Endothelial cell (in vitro differentiated cells): ENCODE measurements at regions not wholly inside any gene's neighbourhood (a gene's known extent, or its start where the extent isn't known, plus 50 kb on each side); places are given as distances from the start of the nearest gene placed in this dataset.
"Not testable (repeated sequence)": the region's sequence is repeated elsewhere in the genome, so short reads cannot be mapped to it uniquely, and the experiment has no call there.

Experiments
- DNase-seq: peaks from one replicate; pipeline ENCODE4 v3.0.0; 2021; ENCODE audit warnings: low spot score
- H3K27ac Mint-ChIP-seq: one replicate; pipeline ENCODE4 v1.8.0; 2021; ENCODE audit warnings: mixed read lengths, inconsistent platforms; ENCODE audit not compliant: unreplicated experiment
- H3K27me3 Mint-ChIP-seq: one replicate; pipeline ENCODE4 v1.8.0; 2021; ENCODE audit warnings: mild to moderate bottlenecking, moderate library complexity, mixed read lengths, inconsistent platforms; ENCODE audit not compliant: unreplicated experiment
- H3K36me3 Mint-ChIP-seq: one replicate; pipeline ENCODE4 v1.8.0; 2021; ENCODE audit warnings: mild to moderate bottlenecking, low read depth, mixed read lengths, inconsistent platforms; ENCODE audit not compliant: unreplicated experiment
- H3K4me1 Mint-ChIP-seq: one replicate; pipeline ENCODE4 v1.8.0; 2021; ENCODE audit warnings: mild to moderate bottlenecking, mixed read lengths, inconsistent platforms; ENCODE audit not compliant: unreplicated experiment
- H3K4me3 Mint-ChIP-seq: one replicate; pipeline ENCODE4 v1.8.0; 2021; ENCODE audit warnings: mild to moderate bottlenecking, mixed read lengths, inconsistent platforms; ENCODE audit not compliant: unreplicated experiment
- H3K9me3 Mint-ChIP-seq: one replicate; pipeline ENCODE4 v1.8.0; 2021; ENCODE audit warnings: mixed read lengths, inconsistent platforms; ENCODE audit not compliant: unreplicated experiment
- CTCF ChIP-seq: fragments of 200-600 bp; sonication (generic); IDR thresholded peaks from one replicate; pipeline ENCODE4 v1.5.0; 2021; ENCODE audit warnings: antibody characterized with exemption; ENCODE audit not compliant: unreplicated experiment

DNA sequence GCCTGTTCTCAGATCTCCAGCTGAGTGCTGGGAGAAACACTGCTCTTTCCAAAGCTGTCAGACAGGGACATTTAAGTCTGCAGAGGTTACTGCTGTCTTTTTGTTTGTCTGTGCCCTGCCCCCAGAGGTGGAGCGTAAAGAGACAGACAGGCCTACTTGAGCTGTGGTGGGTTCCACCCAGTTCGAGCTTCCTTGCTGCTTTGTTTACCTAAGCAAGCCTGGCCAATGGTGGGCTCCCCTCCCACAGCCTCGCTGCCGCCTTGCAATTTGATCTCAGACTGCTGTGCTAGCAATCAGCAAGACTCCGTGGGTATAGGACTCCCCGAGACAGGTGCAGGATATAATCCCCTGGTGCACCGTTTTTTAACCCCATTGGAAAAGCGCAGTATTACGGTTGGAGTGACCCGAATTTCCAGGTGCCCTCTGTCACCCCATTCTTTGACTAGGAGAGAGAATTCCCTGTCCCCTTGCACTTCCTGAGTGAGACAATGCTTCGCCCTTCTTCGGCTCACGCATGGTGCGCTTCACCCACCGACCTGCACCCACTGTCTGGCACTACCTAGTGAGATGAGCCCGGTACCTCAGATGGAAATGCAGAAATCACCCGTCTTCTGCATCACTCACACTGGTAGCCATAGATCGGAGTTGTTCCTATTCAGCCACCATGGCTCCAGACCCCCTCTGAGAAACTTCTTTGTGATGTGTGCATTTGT is 650.3 kb upstream of the ALG10B start:
- Mint-ChIP-seq H3K27me3 (peaks cover 2% of the 10 kb centered on the region), H3K4me1 (no peaks in the 10 kb centered on the region), H3K9me3 (peaks cover 20% of the 10 kb centered on the region), H3K27ac (no peak overlapping the region), H3K4me3 (no peak overlapping the region), H3K36me3 (no peaks in the 10 kb centered on the region)
- no peak for DNase-seq
- TF ChIP-seq CTCF, result no peak

- H3K9me3 Mint-ChIP-seq, result peaks cover 17% of the 10 kb centered on the region
- H3K36me3 Mint-ChIP-seq, result not testable (repeated sequence)
These were observed 648.0 kb upstream of the ALG10B start for GRCh38 chr12:37668557-37668956.

DNA sequence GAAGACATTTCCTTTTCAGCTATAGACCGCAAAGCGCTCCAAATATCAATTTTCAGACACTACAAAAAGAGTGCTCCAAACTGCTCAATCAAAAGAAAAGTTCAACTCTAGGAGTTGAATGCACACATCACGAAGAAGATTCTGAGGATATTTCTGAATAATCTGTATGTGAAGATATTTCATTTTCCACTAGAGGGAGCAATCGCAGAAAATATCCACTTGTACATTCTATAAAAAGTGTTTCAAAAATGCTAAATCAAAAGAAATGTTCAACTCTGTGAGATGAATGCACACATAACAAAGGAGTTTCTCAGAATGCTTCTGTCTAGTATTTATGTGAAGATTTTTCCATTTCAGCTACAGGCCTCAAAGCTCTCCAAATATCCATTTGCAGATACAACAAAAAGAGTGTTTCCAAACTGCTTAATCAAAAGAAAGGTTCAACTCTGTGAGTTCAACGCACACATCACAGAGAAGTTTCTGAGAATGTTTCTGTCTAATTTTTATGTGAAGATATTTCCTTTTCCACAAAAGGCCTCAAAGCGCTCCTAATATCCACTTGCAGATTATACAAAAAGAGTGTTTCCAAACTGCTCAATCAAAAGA is 643.8 kb upstream of the ALG10B start:
- TF ChIP-seq CTCF, result peak; percentile 62
- Mint-ChIP-seq H3K36me3 (no peaks in the 10 kb centered on the region), H3K27me3 (no peaks in the 10 kb centered on the region), H3K4me3 (no peak overlapping the region), H3K27ac (no peak overlapping the region), H3K4me1 (no peaks in the 10 kb centered on the region), H3K9me3 (no peaks in the 10 kb centered on the region)
- DNase-seq, result no peak

More at GRCh38 chr12:37668557-37668956, 648.0 kb upstream of the ALG10B start:
- not testable (repeated sequence) for H3K4me1 Mint-ChIP-seq, H3K27ac Mint-ChIP-seq, DNase-seq, H3K4me3 Mint-ChIP-seq, H3K27me3 Mint-ChIP-seq

DNA sequence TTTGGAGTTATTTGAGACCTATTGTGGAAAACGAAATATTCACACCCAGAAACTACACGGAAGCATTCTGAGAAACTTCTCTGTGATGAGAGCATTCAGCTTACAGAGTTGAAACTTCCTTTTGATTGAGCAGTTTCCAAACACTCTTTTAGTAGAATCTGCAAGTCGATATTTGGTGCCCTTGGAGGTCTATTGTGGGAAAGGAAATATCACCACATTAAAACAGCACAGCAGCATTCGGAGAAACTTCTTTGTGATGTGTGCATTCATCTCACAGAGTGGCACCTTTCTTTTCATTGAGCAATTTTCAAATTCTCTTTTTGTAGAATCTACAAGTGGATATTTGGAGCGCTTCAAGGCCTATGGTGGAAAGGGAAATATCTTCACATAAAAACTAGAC is 595.7 kb upstream of the ALG10B start:
- DNase-seq, result no peak
- H3K4me3 Mint-ChIP-seq, result no peak overlapping the region
- peaks cover 5% of the 10 kb centered on the region for H3K36me3 Mint-ChIP-seq
- no peak for TF ChIP-seq CTCF
- peaks cover 3% of the 10 kb centered on the region for H3K9me3 Mint-ChIP-seq
- no peak overlapping the region for H3K27ac Mint-ChIP-seq
- no peaks in the 10 kb centered on the region for H3K4me1 Mint-ChIP-seq
- H3K27me3 Mint-ChIP-seq, result no peaks in the 10 kb centered on the region

DNA sequence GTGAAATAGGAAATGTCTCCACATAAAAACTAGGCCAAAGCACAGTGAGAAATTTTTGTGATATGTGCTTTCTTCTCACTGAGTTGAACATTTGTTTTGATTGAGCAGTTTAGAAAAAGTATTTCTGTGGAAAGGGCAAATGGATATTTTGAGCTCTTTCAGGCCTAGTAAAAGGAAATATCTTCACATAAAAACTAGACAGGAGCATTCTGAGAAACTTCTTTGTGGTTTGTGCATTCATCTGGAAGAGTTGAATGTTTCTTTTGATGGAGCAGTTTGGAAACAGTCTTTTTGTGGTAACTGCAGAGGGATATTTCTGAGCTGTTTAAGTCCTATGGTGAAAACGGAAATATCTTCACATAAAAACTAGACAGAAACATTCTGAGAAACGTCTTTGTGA is 582.7 kb upstream of the ALG10B start:
- no peak for DNase-seq
- Mint-ChIP-seq H3K36me3 (no peaks in the 10 kb centered on the region), H3K9me3 (peaks cover 26% of the 10 kb centered on the region), H3K4me1 (no peaks in the 10 kb centered on the region), H3K4me3 (no peak overlapping the region), H3K27me3 (peaks cover 3% of the 10 kb centered on the region), H3K27ac (no peak overlapping the region)
- TF ChIP-seq CTCF, result no peak
